Smooth muscle cell (in vitro differentiated cells): ENCODE measurements at regions not wholly inside any gene's neighbourhood (a gene's known extent, or its start where the extent isn't known, plus 50 kb on each side); places are given as distances from the start of the nearest gene placed in this dataset.

Experiments
- DNase-seq: peaks from one replicate; lab custom pipeline; 2025; ENCODE audit not compliant: unreplicated experiment; lab: John Stamatoyannopoulos, UW
- H2AFZ ChIP-seq: fragments of 200-600 bp; sonication (generic); 2 replicates; pipeline ENCODE4 v1.6.0; 2016; ENCODE audit warnings: antibody characterized with exemption, low read depth, mild to moderate bottlenecking
- H3F3A ChIP-seq: fragments of 200-600 bp; sonication (generic); 2 replicates; pipeline ENCODE4 v1.6.0; 2017; ENCODE audit warnings: antibody characterized with exemption, low read depth
- H3K27ac ChIP-seq: fragments of 200-600 bp; sonication (generic); 2 replicates; pipeline ENCODE4 v1.5.1; 2016; ENCODE audit warnings: low read depth, mild to moderate bottlenecking
- H3K27me3 ChIP-seq: fragments of 200-600 bp; sonication (generic); 2 replicates; pipeline ENCODE4 v1.6.1; 2016; ENCODE audit warnings: low read depth, mild to moderate bottlenecking
- H3K36me3 ChIP-seq: fragments of 200-600 bp; sonication (generic); 2 replicates; pipeline ENCODE4 v1.5.1; 2016; ENCODE audit warnings: low read depth
- H3K4me1 ChIP-seq: fragments of 200-600 bp; sonication (generic); 2 replicates; pipeline ENCODE4 v1.5.1; 2016; ENCODE audit warnings: low read depth
- H3K4me2 ChIP-seq: fragments of 200-600 bp; sonication (generic); 2 replicates; pipeline ENCODE4 v1.6.0; 2016; ENCODE audit warnings: mild to moderate bottlenecking
- H3K4me3 ChIP-seq: fragments of 200-600 bp; sonication (generic); 2 replicates; pipeline ENCODE4 v1.5.1; 2016; ENCODE audit warnings: mild to moderate bottlenecking
- H3K79me2 ChIP-seq: fragments of 200-600 bp; sonication (generic); 2 replicates; pipeline ENCODE4 v1.6.0; 2016; ENCODE audit warnings: low read depth, mild to moderate bottlenecking
- H3K9ac ChIP-seq: fragments of 200-600 bp; sonication (generic); 2 replicates; pipeline ENCODE4 v1.6.0; 2016; ENCODE audit warnings: low read depth
- H3K9me3 ChIP-seq: fragments of 200-600 bp; sonication (generic); replicated peaks from 2 replicates; pipeline ENCODE4 v1.5.1; 2016; ENCODE audit warnings: low read depth
- H4K20me1 ChIP-seq: fragments of 200-600 bp; sonication (generic); 2 replicates; pipeline ENCODE4 v1.6.0; 2016; ENCODE audit warnings: low read depth
- WGBS: methylation state at CpG from one replicate; pipeline ENCODE4 v1.1.7; 2016; ENCODE audit warnings: low lambda C conversion rate; 5-methylcytosine and 5-hydroxymethylcytosine counted together
- TF ChIP-seq, protein P1 (sequence below): fragments of 200-600 bp; sonication (generic); IDR thresholded peaks from 2 replicates; pipeline ENCODE4 v1.5.1; 2017; ENCODE audit warnings: borderline replicate concordance, mild to moderate bottlenecking, antibody characterized with exemption; ENCODE audit not compliant: insufficient read depth, poor library complexity, severe bottlenecking

- no peaks in the 10 kb centered on the region for H3F3A ChIP-seq
- H2AFZ ChIP-seq, result no peak overlapping the region
- H3K27ac ChIP-seq, result no peak overlapping the region
- no peaks in the 10 kb centered on the region for H3K4me1 ChIP-seq
- no peak for DNase-seq
- WGBS, result 91% methylated on average over 7 of the region's 7 CpGs
- TF ChIP-seq, protein P1, sequence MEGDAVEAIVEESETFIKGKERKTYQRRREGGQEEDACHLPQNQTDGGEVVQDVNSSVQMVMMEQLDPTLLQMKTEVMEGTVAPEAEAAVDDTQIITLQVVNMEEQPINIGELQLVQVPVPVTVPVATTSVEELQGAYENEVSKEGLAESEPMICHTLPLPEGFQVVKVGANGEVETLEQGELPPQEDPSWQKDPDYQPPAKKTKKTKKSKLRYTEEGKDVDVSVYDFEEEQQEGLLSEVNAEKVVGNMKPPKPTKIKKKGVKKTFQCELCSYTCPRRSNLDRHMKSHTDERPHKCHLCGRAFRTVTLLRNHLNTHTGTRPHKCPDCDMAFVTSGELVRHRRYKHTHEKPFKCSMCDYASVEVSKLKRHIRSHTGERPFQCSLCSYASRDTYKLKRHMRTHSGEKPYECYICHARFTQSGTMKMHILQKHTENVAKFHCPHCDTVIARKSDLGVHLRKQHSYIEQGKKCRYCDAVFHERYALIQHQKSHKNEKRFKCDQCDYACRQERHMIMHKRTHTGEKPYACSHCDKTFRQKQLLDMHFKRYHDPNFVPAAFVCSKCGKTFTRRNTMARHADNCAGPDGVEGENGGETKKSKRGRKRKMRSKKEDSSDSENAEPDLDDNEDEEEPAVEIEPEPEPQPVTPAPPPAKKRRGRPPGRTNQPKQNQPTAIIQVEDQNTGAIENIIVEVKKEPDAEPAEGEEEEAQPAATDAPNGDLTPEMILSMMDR, result no peak
- H3K9me3 ChIP-seq, result no peaks in the 10 kb centered on the region
- H3K36me3 ChIP-seq, result no peaks in the 10 kb centered on the region
- H4K20me1 ChIP-seq, result no peaks in the 10 kb centered on the region
- H3K4me2 ChIP-seq, result no peak overlapping the region
- no peak overlapping the region for H3K9ac ChIP-seq
- no peaks in the 10 kb centered on the region for H3K27me3 ChIP-seq
- H3K79me2 ChIP-seq, result no peaks in the 10 kb centered on the region
- no peak overlapping the region for H3K4me3 ChIP-seq
Observed at GRCh38 chr10:2813693-2814092, 253.7 kb upstream of the PFKP start.

DNA sequence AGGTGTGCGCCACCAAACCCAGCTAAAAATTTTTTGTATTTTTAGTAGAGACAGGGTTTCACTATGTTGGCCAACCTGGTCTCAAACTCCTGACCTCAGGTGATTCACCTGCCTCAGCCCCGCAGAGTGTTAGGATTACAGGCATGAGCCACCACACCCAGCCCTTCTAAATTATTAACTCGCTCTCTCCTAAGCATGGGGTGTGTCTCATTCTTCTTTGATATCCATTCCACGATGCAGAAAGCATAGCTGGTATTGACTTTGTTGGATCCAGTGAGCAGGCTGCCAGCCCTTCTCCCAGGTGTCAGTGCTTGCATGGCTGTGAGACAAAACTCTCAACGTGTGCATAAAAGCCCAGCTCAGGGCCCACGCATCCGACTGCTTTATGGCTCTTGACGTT lies 254.1 kb upstream of the PFKP start:
- Histone ChIP-seq H3F3A (no peaks in the 10 kb centered on the region), H3K4me2 (no peak overlapping the region), H2AFZ (no peak overlapping the region), H3K36me3 (no peaks in the 10 kb centered on the region), H3K9ac (no peak overlapping the region), H4K20me1 (no peaks in the 10 kb centered on the region), H3K9me3 (no peaks in the 10 kb centered on the region), H3K27me3 (no peaks in the 10 kb centered on the region), H3K27ac (no peak overlapping the region), H3K79me2 (no peaks in the 10 kb centered on the region), H3K4me1 (no peaks in the 10 kb centered on the region), H3K4me3 (no peak overlapping the region)
- WGBS, result 82% methylated on average over 8 of the region's 8 CpGs
- no peak for DNase-seq
- TF ChIP-seq, protein P1, result no peak

- H3K9ac ChIP-seq, result no peak overlapping the region
- H3K36me3 ChIP-seq, result no peaks in the 10 kb centered on the region
- no peak overlapping the region for H3K27ac ChIP-seq
- no peak overlapping the region for H3K4me2 ChIP-seq
- DNase-seq, result no peak
- no peaks in the 10 kb centered on the region for H4K20me1 ChIP-seq
- H3K79me2 ChIP-seq, result no peaks in the 10 kb centered on the region
- no peaks in the 10 kb centered on the region for H3K9me3 ChIP-seq
- no peaks in the 10 kb centered on the region for H3K4me1 ChIP-seq
- H2AFZ ChIP-seq, result no peak overlapping the region
- H3K4me3 ChIP-seq, result no peak overlapping the region
- TF ChIP-seq, protein P1, result no peak
- H3K27me3 ChIP-seq, result no peaks in the 10 kb centered on the region
- H3F3A ChIP-seq, result no peaks in the 10 kb centered on the region
- 97% methylated on average over 3 of the region's 3 CpGs for WGBS
Observed at GRCh38 chr10:2812631-2813030, 254.7 kb upstream of the PFKP start.

GRCh38 chr10:2800178-2800577 lies 267.2 kb upstream of the PFKP start:
- Histone ChIP-seq H3K4me3 (no peak overlapping the region), H3K9ac (no peak overlapping the region), H3K79me2 (no peaks in the 10 kb centered on the region), H3K4me2 (no peak overlapping the region), H3K4me1 (peaks cover 4% of the 10 kb centered on the region), H2AFZ (no peak overlapping the region), H3F3A (no peaks in the 10 kb centered on the region), H3K27ac (no peak overlapping the region), H3K9me3 (no peaks in the 10 kb centered on the region), H4K20me1 (no peaks in the 10 kb centered on the region), H3K27me3 (no peaks in the 10 kb centered on the region), H3K36me3 (no peaks in the 10 kb centered on the region)
- 68% methylated on average over 5 of the region's 5 CpGs for WGBS
- TF ChIP-seq, protein P1, result no peak
- no peak for DNase-seq
